SK-N-SH treated with all-trans-retinoic acid at 6 μM for 48 hours (cell line): ENCODE measurements at regions not wholly inside any gene's neighbourhood (a gene's known extent, or its start where the extent isn't known, plus 50 kb on each side); places are given as distances from the start of the nearest gene placed in this dataset.
A peak's percentile ranks its signal among the peaks of the same experiment; 100 is the strongest.

ENCODE experiments used
- ATAC-seq: fragments of 200-7000 bp; cut with Tn5 transposase; 3 replicates; pipeline ENCODE4 v1.9.1; 2020; ENCODE audit warnings: mild to moderate bottlenecking, moderate library complexity
- BACH2 ChIP-seq: fragments of 250-450 bp; sonication (Bioruptor Pico); IDR thresholded peaks from 2 replicates; pipeline ENCODE4 v1.9.0; 2021; ENCODE audit warnings: mild to moderate bottlenecking, borderline replicate concordance
- CREB5 ChIP-seq: fragments of 250-450 bp; sonication (Bioruptor Pico); IDR thresholded peaks from 2 replicates; pipeline ENCODE4 v1.5.1; 2020; ENCODE audit warnings: low read depth, mild to moderate bottlenecking, moderate library complexity
- CSDC2 ChIP-seq: fragments of 250-450 bp; sonication (Bioruptor Pico); IDR thresholded peaks from 2 replicates; pipeline ENCODE4 v1.5.0; 2020; ENCODE audit warnings: mild to moderate bottlenecking, moderate library complexity
- CSRNP3 ChIP-seq: fragments of 250-450 bp; sonication (Bioruptor Pico); IDR thresholded peaks from 2 replicates; pipeline ENCODE4 v1.5.1; 2021; ENCODE audit warnings: mild to moderate bottlenecking, moderate library complexity
- ESRRG ChIP-seq: fragments of 250-450 bp; sonication (Bioruptor Pico); IDR thresholded peaks from 2 replicates; pipeline ENCODE4 v1.6.1; 2021; ENCODE audit warnings: mild to moderate bottlenecking
- ISL1 ChIP-seq: fragments of 250-450 bp; sonication (Bioruptor Pico); IDR thresholded peaks from 2 replicates; pipeline ENCODE4 v2.1.2; 2022; ENCODE audit warnings: mild to moderate bottlenecking, moderate library complexity
- OSR1 ChIP-seq: fragments of 250-450 bp; sonication (Bioruptor Pico); IDR thresholded peaks from 2 replicates; pipeline ENCODE4 v1.8.0; 2022; ENCODE audit warnings: moderate library complexity, mild to moderate bottlenecking, inconsistent platforms
- PATZ1 ChIP-seq: fragments of 250-450 bp; sonication (Bioruptor Pico); IDR thresholded peaks from 2 replicates; pipeline ENCODE4 v1.8.0; 2020; ENCODE audit warnings: mild to moderate bottlenecking, moderate library complexity, borderline replicate concordance
- POU6F1 ChIP-seq: fragments of 250-450 bp; sonication (Bioruptor Pico); IDR thresholded peaks from 2 replicates; pipeline ENCODE4 v1.8.0; 2021; ENCODE audit warnings: low read depth, mild to moderate bottlenecking, moderate library complexity, borderline replicate concordance
- RARB ChIP-seq: fragments of 250-450 bp; sonication (Bioruptor Pico); IDR thresholded peaks from 2 replicates; pipeline ENCODE4 v1.8.0; 2021; ENCODE audit warnings: mild to moderate bottlenecking, moderate library complexity
- SNAI2 ChIP-seq: fragments of 250-450 bp; sonication (Bioruptor Pico); IDR thresholded peaks from 2 replicates; pipeline ENCODE4 v1.5.0; 2020; ENCODE audit warnings: mild to moderate bottlenecking, moderate library complexity
- TCF4 ChIP-seq: fragments of 250-450 bp; sonication (Bioruptor Pico); IDR thresholded peaks from 2 replicates; pipeline ENCODE4 v1.8.0; 2021; ENCODE audit warnings: mild to moderate bottlenecking, moderate library complexity, borderline replicate concordance
- TOX ChIP-seq: fragments of 250-450 bp; sonication (Bioruptor Pico); IDR thresholded peaks from 2 replicates; pipeline ENCODE4 v1.8.0; 2021; ENCODE audit warnings: mild to moderate bottlenecking, moderate library complexity, borderline replicate concordance
- TSHZ2 ChIP-seq: fragments of 250-450 bp; sonication (Bioruptor Pico); IDR thresholded peaks from 2 replicates; pipeline ENCODE4 v1.5.0; 2020; ENCODE audit warnings: mild to moderate bottlenecking, moderate library complexity
- ZFP3 ChIP-seq: fragments of 250-450 bp; sonication (Bioruptor Pico); IDR thresholded peaks from 2 replicates; pipeline ENCODE4 v1.5.0; 2020; ENCODE audit warnings: mild to moderate bottlenecking, moderate library complexity
- ZFP30 ChIP-seq: fragments of 450-650 bp; formaldehyde crosslinking; IDR thresholded peaks from 2 replicates; pipeline ENCODE4 v1.5.0; 2022; ENCODE audit warnings: mild to moderate bottlenecking, moderate library complexity
- ZNF565 ChIP-seq: fragments of 450-650 bp; formaldehyde crosslinking; conservative IDR thresholded peaks from 2 replicates; pipeline ENCODE4 v1.5.0; 2020; ENCODE audit warnings: low read depth, mild to moderate bottlenecking, moderate library complexity
- ZNF70 ChIP-seq: fragments of 450-650 bp; formaldehyde crosslinking; IDR thresholded peaks from 2 replicates; pipeline ENCODE4 v1.5.0; 2020; ENCODE audit warnings: mild to moderate bottlenecking, moderate library complexity
- ZNF8 ChIP-seq: fragments of 450-650 bp; formaldehyde crosslinking; IDR thresholded peaks from 2 replicates; pipeline ENCODE4 v1.5.0; 2020; ENCODE audit warnings: mild to moderate bottlenecking, moderate library complexity

- TF ChIP-seq POU6F1 = no peak
- no peak for TF ChIP-seq ZNF70 (CRISPR knock-in tag)
- no peak for TF ChIP-seq OSR1
- TF ChIP-seq TCF4 (CRISPR knock-in tag) = no peak
- TF ChIP-seq PATZ1 (CRISPR knock-in tag) = no peak
- no peak for TF ChIP-seq ZFP3 (CRISPR knock-in tag)
- no peak for TF ChIP-seq ESRRG (CRISPR knock-in tag)
- no peak for TF ChIP-seq TOX (CRISPR knock-in tag)
- no peak for TF ChIP-seq ISL1
- TF ChIP-seq RARB (CRISPR knock-in tag) = no peak
- no peak for TF ChIP-seq CREB5
- TF ChIP-seq SNAI2 (CRISPR knock-in tag) = no peak
- no peak for TF ChIP-seq CSRNP3 (CRISPR knock-in tag)
- no peak for TF ChIP-seq TSHZ2
- TF ChIP-seq ZFP30 = no peak
Observed at GRCh38 chrX:137427426-137427778, 138.5 kb upstream of the ZIC3 start.

GRCh38 chrX:137426695-137427425, 139.1 kb upstream of the ZIC3 start:
- ATAC-seq = peak; percentile 24; the same call in 1 of the 3 replicates
- TF ChIP-seq ZFP3 (CRISPR knock-in tag) (no peak), TOX (CRISPR knock-in tag) (no peak), ZNF8 (no peak), OSR1 (no peak), ESRRG (CRISPR knock-in tag) (no peak), ZNF565 (CRISPR knock-in tag) (no peak), ZNF70 (CRISPR knock-in tag) (no peak), POU6F1 (no peak), SNAI2 (CRISPR knock-in tag) (no peak), CSDC2 (CRISPR knock-in tag) (no peak), TSHZ2 (no peak), CREB5 (no peak), BACH2 (CRISPR knock-in tag) (no peak), TCF4 (CRISPR knock-in tag) (no peak), ISL1 (no peak), CSRNP3 (CRISPR knock-in tag) (no peak)

More at GRCh38 chrX:137427426-137427778, 138.5 kb upstream of the ZIC3 start:
- ATAC-seq = no peak
